ENCODE measurements at regions not wholly inside any gene's neighbourhood (a gene's known extent, or its start where the extent isn't known, plus 50 kb on each side); places are given as distances from the start of the nearest gene placed in this dataset.

GRCh38 chr1:14215151-14215550, 383.3 kb upstream of the KAZN start:
- TF ChIP-seq CTCF (IDR thresholded peaks at IDR 0.05; ENCODE audit: extremely low read depth in 1 of 2, insufficient read depth in 1 of 2, low read depth in 1 of 2, low read length in 2 of 2) (no peak), MAX (IDR thresholded peaks at IDR 0.05; ENCODE audit: insufficient read depth, insufficient read length) (no peak), MYC (IDR thresholded peaks at IDR 0.05; ENCODE audit: low read depth, low read length) (no peak), POLR2A (IDR thresholded peaks at IDR 0.05; ENCODE audit: low read depth, low read length) (no peak), JUN (IDR thresholded peaks at IDR 0.05; ENCODE audit: borderline replicate concordance, insufficient read depth, insufficient read length, low read depth) (no peak), POLR2AphosphoS5 (IDR thresholded peaks at IDR 0.05; ENCODE audit: insufficient read depth, low read depth, low read length) (no peak), GATA2 (IDR thresholded peaks at IDR 0.05; ENCODE audit: insufficient read depth, insufficient read length, low read depth, low read length) (no peak), EZH2 (IDR thresholded peaks at IDR 0.05; ENCODE audit: borderline replicate concordance, low read depth, low read length, severe bottlenecking) (no peak)
